ENCODE measurements at regions not wholly inside any gene's neighbourhood (a gene's known extent, or its start where the extent isn't known, plus 50 kb on each side); places are given as distances from the start of the nearest gene placed in this dataset.

DNA sequence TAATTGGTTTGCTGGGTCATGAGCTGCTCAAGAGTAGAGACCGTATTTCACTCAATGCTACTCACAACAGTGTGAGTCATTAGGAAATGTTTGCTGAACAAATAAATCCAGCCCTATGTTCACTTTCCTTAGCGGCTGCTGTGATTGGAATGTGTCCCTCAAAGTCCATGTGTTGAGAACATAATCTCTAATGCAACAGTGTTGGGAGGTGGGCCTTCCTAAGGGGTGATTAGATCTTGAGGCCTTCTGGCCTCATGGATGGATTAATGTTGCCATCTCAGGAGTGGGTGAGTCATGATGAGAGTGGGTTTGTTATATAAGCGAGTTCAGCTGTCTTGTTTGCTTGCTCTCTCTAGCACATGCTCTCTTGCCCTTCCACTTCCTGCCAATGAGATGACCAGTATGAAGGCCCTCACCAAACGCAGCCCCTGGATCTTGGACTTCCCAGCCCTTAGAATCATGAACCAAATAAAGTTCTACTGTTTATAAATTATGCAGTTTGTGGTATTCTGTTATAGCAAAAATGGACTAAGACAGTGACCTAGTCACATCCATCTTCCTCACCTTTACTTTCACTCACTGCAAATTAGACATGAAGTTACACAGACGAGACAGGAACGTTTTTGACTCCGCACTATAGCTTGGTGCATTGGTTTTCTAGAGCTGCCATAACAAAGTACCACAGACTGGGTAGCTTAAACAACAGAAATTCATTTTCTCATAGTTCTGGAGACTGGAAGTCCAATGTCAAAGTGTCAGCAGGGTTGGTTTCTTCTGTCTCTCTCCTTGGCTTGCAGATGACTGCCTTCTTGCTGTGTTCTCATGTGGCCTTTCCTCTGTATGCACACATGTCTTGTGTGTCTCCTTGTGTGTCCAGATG lies 50.9 kb upstream of the FAM169A start:
- Histone ChIP-seq H3K9me3 (ENCODE audit: control insufficient read depth, insufficient read depth, low read length) (no peaks in the 10 kb centered on the region), H3K9me2 (replicated peaks; ENCODE audit: control insufficient read depth, low read length) (no peaks in the 10 kb centered on the region), H3K27me3 (ENCODE audit: control insufficient read depth, low read length) (0 out of 2 replicates have a peak, but pooled peaks cover 2% of the 10 kb centered on the region), H3K4me3 (ENCODE audit: low read length) (no peak overlapping the region), H3K4me1 (ENCODE audit: control insufficient read depth, low read length) (no peaks in the 10 kb centered on the region), H4K20me1 (ENCODE audit: control insufficient read depth, insufficient read depth, low read depth, low read length) (no peaks in the 10 kb centered on the region), H3F3A (ENCODE audit: control insufficient read depth, insufficient read depth) (no peaks in the 10 kb centered on the region), H3K79me2 (ENCODE audit: control insufficient read depth, low read length) (no peaks in the 10 kb centered on the region), H3K27ac (ENCODE audit: low read depth, low read length) (no peak overlapping the region), H3K36me3 (ENCODE audit: control insufficient read depth, low read length) (no peaks in the 10 kb centered on the region), H3K4me2 (ENCODE audit: low read length) (no peak overlapping the region)
- TF ChIP-seq, protein P1, sequence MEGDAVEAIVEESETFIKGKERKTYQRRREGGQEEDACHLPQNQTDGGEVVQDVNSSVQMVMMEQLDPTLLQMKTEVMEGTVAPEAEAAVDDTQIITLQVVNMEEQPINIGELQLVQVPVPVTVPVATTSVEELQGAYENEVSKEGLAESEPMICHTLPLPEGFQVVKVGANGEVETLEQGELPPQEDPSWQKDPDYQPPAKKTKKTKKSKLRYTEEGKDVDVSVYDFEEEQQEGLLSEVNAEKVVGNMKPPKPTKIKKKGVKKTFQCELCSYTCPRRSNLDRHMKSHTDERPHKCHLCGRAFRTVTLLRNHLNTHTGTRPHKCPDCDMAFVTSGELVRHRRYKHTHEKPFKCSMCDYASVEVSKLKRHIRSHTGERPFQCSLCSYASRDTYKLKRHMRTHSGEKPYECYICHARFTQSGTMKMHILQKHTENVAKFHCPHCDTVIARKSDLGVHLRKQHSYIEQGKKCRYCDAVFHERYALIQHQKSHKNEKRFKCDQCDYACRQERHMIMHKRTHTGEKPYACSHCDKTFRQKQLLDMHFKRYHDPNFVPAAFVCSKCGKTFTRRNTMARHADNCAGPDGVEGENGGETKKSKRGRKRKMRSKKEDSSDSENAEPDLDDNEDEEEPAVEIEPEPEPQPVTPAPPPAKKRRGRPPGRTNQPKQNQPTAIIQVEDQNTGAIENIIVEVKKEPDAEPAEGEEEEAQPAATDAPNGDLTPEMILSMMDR (IDR thresholded peaks at IDR 0.05; ENCODE audit: low read depth, low read length, poor library complexity, severe bottlenecking) = no peak
- TF ChIP-seq EZH2phosphoT487 (IDR thresholded peaks at IDR 0.05; ENCODE audit: borderline replicate concordance, low read length) = no peak
